ENCODE measurements at regions not wholly inside any gene's neighbourhood (a gene's known extent, or its start where the extent isn't known, plus 50 kb on each side); places are given as distances from the start of the nearest gene placed in this dataset.
"Not testable (repeated sequence)": the region's sequence is repeated elsewhere in the genome, so short reads cannot be mapped to it uniquely, and the experiment has no call there.

DNA sequence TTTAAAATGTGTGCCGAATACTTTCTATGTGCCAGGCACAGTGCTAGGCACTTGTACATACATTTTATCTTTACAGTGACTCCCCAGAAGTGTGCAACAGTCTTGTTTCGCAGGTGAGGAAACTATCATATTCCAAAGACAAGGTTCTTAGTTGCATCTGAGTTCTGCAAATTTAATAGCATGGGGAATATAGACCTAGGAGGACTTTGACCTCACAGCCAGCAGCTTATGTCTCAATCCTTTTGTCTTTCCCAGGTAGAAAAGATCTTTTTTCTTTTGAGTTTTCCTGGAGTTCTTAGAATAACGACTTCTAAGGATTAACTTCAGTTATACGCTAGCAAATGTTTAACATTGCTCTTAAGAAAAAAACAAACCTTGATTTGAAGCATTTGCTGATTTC is 482.8 kb upstream of the ZMIZ1 start:
- DNase-seq (ENCODE audit: low read depth): no peak

DNA sequence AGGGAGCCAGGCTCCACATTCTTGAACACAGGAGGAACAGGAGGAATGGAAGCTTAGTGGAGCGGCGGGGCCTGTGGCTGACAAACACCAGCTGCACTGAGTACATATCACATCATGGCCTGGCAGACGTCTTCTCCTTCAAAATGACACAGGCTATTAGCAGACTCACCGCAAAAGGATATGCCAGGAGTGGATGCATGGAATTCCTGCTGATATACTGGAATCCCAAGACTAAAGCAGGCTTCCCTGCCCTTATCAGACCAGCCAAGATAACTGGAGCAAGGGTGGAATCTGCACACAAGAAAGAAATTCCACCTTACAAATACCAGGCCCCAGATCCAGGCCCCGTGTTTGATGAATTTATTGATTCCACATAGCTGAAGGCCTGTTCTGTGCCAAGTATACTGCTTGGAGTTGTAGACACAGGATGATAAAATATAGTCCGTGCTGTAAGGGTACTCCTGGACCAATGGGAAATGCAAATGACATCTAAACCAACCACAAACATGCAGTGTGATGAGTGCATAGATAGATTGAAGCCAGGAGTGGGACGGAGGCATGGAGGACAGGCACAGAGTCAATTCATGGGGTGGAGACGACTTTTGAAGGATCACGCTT is 480.5 kb upstream of the ZMIZ1 start:
- peak; percentile 25 for DNase-seq (ENCODE audit: low read depth)

DNA sequence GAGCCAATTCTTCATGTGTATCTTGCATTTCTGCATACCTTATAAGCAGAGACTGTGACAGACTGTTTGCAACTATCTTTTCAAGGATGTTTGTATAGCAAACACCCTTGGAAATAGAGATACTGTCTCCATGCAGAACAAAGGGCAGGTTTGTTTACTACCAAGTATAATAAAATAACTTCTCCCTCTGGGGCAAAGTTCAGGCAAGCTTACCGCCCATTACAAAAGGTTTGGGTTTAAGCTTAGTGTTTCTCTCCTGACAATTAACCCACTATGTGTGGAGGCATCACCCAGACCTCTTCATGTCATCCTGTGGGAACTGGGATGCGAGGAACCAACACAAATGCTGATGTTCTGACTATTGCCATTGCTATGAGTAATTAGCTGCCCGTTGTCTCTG is 479.1 kb upstream of the ZMIZ1 start:
- no peak for DNase-seq (ENCODE audit: low read depth)

DNA sequence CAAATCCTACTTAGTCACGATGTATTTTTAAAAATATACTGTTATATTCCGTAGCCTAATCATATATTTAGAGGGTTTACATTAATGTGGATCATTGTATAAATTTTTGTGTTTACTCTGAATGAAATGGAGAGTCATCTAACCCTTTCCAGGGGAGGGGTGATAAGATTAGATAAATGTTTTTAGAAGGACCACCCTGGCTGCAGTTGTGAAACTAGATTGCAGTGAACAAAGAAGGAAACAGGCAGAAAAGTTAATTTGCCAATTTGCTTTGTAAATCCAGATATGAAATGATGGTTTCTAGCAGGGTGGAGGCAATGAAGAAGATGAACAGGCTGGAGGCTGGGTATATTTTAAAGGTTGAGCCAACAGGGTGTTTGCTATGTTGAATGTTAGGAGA is 477.7 kb upstream of the ZMIZ1 start:
- DNase-seq (ENCODE audit: low read depth): no peak

DNA sequence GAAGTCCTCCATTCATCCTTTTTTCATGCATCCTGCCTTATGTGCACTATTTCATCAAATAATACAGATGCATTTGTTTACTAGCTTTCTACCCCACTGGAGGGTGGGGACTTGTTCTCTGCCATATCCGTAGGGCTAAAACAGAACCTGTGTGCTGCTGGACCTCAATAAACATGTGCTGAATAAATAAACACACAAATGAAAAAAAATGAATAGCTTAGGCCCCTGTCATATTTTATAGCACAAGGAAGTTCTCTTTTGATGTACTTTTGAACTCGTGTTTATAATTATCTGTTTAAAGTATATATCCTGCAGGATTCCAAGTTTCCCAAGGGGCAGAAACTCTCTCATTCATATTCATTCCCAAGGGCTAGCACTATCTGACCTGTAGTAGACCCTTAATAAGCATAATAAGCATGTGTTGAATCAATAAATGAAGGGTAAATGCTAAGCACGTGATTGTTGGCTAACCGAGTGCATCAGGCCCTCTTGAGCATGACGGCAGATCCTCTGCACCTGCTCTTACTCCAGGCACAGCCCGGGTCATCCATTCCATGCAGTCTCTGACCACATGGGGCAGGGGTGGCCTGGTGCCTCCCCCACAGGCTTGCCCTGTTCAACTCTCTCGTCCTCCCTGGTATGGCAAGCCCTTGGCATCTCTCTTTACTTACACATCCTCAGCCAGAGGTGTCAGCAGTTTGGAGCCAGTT is 474.1 kb upstream of the ZMIZ1 start:
- no peak for DNase-seq (ENCODE audit: low read depth)

DNA sequence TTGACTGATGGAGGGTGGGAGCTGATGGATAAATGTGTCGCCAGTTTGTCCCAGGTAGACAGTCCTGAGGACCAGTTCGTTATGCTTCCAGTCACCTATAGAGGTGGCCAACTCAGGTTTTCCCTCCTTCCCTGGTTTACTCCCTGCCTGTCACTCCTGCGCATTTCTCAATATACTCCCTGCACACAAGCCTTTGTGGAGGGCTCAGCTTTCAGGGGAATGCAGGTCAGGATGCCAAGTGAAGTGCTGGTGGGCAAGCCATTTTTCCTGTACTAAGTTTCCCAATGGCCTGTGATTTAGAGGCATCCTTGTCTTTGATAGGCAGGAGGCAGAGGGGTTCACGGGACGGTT is 473.5 kb upstream of the ZMIZ1 start:
- no peak for DNase-seq (ENCODE audit: low read depth)

DNA sequence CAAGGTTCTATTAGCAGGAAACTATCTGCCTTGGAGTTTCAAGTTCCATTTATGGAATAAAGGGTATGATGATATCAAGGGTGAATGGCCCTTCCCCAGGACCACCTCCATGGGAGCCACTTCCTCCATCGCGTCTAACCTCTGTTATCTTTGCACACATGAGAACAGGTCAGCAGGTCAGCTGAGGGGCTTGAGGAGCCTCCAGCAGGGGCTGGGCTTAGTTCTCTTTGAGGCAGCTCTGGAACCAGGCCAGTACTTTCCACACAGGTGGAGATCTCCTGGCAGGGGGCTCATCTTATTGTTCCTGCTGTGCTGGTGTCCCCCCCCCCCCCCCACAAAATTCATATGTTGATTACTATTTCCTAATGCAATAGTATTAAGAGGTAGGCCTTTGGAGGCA is 472.2 kb upstream of the ZMIZ1 start:
- DNase-seq (ENCODE audit: low read depth): no peak

DNA sequence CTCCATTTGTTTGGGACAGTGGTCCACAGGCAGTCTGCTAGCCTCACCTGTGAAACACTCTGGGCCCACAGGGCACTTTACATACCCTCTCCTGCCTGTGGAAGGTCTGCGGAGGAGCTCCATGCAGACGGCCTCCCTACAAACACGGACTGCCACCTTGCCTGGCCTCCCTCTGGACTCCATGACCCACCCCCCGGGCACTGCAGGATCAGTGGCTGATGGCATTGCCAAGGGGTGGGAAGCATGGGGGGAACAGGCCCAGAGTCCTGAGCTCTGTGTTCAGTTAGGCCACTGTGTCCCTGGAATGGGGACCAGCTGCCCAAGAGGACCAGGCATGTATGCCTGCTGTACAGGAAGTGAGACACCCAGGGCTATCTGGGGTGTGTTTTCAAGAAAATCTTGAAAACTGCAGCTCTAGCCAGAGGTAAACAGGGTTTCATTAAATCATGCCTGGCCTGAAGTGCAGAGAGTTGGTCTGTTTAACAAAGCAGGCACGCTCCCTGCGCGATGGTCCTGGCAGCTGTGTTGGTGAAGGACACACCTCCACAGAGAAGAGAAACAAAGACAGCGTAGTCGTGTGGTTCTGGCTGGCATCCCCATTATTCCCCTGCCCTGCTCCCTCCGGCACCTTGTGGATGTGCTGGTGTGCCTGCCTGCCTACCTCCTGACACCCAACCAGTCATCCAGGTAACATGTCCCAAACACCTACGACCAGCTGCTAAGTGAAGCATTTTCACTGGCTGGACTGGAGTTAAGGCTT is 470.8 kb upstream of the ZMIZ1 start:
- no peak for DNase-seq (ENCODE audit: low read depth)

DNA sequence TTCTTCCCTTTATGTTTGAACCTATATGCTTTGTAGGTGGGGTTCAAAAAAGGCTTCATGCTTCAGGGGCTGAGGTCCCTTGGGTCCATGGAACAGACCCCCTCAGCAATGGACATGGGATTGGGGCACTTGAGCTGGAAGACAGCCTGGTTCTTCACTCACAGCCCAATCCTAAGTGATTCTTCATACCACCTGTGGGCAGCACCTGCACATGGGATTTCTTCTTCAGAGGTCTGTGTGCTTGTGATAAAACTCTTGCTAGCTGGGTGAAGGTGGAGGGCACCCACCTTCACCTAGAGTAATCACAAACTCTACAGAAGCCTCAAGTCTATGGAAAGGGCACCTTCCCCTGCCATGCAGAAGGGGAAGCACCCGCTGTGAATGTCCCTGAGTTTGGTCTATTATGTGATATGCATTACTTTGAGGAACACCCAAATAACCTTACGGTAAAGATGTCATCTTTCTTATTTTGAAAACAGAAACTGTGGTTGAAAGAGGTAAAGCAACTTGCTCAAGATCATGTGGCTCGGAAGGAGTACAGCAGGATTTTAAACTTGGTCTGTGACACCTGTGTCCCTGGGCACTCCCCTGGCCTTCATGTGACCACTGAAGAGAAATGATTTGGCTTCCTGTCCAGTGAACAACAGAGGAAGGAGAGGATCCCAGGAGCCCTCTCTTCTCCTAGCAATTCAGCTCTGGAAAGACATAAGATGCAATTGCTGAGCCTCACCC is 469.5 kb upstream of the ZMIZ1 start:
- DNase-seq (ENCODE audit: low read depth): no peak

DNA sequence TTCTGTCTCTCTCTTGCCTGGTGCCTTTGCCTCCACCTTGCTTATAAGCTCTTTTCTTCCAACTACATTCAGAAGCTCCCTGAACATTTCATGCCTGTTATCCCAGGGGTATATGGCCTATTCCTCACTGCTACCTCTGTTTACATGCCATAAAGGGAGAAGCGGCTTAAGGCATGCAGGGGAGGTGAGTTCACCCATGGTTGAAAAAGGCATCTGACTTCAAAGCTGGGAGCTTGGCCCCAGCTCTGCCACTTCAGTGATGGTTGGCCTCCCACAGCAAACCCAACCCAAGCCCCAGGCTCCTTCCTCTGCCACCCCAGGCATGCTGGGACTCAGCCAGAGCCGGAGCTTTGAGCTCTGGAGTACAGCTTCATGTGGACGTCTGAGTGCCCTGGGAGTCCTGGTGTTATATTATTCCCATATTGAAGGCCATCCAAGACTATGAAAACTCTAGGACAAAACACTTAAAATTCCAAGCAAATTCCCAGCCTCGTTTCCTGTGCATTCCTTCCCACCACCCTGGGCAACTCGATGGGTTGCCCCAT is 468.6 kb upstream of the ZMIZ1 start:
- no peak for DNase-seq (ENCODE audit: low read depth)

DNA sequence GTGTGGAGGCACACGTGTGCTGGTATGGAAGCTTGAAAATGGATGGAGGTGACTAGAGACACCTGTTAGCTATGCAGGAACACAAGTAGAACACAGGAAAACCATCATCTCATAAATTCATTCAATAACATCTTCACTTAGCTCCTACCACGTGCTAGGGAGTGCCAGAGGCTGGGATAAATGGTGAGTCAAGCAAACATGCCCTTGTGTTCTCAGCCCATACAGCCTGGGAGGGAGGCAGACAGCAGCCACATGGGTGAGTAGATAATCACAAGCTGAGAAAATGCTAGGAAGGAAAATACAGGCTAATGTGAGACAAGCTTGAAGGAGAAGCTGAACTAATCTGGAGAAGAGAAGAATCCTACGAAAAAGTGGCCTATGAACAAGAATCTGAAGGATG is 468.0 kb upstream of the ZMIZ1 start:
- peak; percentile 37 for DNase-seq (ENCODE audit: low read depth)

DNA sequence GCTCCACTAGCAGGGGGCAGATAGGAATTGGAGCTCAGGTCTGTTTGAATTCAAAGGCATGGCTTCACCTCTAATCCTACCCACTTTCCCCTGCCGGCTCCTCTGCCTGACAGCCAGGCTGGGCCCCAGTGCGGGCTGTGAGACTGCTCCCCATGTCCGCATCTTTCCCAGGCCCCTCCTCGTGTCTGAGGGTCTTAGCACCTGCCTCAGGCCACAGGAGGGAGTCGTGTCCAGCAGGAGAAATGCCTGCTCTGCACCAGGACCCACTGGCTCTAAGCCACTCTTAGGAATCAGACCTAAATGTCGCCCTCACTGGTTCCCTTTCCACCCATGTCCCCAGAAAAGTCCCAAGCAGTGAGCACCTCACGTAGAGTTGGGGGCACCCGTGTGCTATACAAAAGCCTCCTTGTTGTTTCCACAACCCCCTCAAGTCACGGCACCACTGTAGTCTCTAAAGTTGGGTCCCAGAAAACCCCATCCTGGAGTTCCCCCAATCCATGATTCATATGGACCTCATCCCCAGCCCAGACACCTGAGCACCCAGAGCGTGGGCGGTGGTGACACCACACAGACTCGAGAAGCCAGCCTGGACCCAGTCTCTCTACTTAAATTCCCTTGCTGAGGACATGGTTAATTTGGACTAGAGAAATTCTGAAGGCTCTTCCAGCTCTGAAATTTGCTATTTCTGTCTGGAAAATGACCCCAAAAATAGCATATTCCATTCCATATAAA is 466.4 kb upstream of the ZMIZ1 start:
- DNase-seq (ENCODE audit: low read depth): no peak

DNA sequence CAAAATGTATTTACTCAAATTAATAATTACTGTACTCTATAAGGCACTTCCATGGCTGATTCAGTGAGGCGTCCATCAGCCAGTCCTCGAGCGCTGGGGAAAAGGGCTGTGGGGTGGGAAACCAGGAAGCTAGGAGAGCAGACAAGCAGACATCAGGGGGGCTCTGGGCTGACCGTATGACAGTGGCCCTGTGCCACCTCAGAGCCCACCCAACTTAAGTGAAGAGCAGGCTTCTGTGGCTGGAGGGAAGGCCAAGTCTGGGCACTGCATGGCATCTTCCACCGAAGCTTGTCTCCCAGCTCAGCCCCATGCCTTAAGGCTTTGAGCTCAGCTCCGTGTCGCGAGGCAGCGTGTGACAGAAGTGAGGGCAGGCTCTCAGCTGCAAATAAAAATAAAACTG is 464.5 kb upstream of the ZMIZ1 start:
- DNase-seq (ENCODE audit: low read depth): no peak

DNA sequence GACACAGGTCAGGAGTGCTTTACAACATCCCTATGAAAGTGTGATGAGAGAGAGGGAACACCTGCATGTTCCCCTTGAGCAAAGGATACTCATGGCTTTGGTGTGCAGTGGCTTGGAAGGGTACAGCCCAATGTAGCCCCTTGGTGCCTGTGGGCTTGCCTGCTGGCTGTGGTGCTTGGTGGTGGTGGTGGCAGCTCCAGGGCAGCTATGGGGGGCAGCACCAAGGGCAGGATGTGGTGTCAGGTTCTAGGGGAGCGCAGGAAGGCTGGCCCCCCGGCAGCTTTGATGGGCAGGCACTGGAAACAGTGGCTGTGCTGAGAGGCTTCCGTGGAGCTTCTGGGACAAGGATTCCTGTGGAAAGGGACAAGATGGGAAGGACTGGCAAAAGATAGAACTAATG is 464.0 kb upstream of the ZMIZ1 start:
- DNase-seq (ENCODE audit: low read depth): no peak

DNA sequence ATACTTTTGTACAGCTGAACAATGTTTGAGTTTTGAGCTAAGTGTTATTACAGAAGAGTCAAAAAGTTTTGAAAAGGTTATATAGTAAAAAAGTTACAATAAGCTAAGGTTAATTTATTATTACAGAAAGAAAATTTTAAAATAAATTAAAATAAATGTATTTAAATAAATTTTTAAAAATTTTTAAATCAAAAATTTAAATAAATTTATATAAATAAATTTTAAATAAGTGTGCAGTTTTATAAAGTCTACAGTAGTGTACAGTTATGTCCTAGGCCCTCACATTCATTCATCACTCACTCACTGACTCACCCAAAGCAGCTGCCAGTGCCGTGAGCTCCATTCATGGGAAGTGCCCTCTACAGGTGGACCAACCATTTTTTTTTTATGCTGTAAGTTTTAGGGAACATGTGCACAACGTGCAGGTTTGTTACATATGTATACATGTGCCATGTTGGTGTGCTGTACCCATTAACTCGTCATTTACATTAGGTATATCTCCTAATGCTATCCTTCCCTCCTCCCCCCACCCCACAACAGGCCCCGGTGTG is 462.9 kb upstream of the ZMIZ1 start:
- peak; percentile 57 for DNase-seq (ENCODE audit: low read depth)

DNA sequence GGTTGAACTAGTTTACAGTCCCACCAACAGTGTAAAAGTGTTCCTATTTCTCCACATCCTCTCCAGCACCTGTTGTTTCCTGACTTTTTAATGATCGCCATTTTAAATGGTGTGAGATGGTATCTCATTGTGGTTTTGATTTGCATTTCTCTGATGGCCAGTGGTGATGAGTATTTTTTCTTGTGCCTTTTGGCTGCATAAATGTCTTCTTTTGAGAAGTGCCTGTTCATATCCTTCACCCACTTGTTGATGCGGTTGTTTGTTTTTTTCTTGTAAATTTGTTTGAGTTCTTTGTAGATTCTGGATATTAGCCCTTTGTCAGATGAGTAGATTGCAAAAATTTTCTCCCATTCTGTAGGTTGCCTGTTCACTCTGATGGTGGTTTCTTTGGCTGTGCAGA is 462.0 kb upstream of the ZMIZ1 start:
- DNase-seq (ENCODE audit: low read depth): not testable (repeated sequence)

DNA sequence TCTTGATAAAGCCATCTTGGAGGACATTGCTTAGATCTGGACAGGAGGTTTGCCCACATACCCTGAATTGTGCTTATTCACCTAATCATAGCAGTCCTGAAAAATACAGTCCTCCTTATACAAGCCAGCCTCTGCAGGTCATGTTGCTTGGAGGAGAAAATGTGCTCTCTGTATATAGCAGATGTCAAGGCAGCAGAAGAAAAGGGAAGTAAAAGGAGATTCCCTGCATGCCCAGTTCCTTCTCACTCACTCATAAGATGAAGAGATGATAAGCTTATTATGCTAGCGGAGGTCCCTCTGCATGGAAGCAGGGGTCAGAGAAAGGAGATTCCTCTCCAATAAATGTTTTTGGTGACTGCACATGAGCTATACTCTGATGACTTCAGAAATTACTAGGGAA is 458.8 kb upstream of the ZMIZ1 start:
- no peak for DNase-seq (ENCODE audit: low read depth)

DNA sequence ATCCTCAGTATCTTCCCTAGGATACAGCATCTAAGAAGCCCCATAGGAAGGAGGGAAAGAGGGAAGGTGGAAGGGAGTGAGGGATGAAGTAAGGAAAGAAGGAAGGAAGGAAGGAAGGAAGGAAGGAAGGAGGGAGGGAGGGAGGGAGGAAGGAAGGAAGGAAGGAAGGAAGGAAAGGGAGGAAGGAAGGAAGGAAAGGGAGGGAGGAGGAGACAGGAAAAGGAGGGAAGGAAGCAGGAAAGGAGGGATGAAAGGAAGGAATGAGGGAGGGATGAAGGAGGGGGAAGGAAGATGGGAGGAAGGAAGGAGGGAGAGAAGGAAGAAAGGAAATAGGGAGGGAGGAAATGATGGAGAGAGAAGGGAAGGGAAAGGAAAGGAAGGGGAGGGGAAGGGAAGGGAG is 455.6 kb upstream of the ZMIZ1 start:
- no peak for DNase-seq (ENCODE audit: low read depth)

DNA sequence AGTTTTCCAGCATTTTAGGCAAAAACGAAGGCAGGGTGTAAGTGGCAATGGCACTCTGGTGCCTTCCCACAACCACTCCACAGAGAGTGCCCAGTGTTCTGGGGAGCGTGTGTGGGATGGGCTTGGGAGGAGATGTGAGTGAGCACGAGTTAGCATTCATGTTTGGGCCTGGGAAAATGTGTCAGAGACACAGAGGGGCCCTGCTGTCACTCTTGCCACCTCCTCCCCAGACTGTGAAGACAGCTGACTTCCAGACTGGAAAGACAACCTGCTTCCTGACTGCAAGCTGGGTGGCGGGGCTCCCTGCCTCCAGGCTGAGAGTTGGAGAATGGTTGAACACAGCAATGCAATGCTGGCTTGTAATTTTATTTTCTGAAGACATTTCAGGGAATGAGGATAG is 454.5 kb upstream of the ZMIZ1 start:
- DNase-seq (ENCODE audit: low read depth): no peak

DNA sequence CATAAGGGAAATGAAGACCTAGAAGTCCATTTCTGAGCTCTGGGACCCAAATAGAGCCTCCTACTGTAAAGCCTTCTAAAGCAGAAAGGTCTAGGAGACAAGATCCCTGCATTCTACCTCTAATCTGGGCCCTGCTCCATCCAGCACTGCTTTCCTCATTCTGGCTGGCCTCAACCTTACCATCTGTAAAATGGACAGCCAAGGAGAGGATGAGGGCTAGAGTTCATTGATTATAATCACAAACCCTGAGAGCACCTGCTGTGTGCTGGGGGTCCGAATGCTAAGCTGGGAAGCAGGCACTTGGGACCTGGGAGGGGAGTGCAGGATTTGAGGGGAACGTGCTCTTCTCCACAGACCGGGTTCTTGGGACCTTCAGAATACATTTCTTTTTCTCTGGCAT is 454.0 kb upstream of the ZMIZ1 start:
- no peak for DNase-seq (ENCODE audit: low read depth)

DNA sequence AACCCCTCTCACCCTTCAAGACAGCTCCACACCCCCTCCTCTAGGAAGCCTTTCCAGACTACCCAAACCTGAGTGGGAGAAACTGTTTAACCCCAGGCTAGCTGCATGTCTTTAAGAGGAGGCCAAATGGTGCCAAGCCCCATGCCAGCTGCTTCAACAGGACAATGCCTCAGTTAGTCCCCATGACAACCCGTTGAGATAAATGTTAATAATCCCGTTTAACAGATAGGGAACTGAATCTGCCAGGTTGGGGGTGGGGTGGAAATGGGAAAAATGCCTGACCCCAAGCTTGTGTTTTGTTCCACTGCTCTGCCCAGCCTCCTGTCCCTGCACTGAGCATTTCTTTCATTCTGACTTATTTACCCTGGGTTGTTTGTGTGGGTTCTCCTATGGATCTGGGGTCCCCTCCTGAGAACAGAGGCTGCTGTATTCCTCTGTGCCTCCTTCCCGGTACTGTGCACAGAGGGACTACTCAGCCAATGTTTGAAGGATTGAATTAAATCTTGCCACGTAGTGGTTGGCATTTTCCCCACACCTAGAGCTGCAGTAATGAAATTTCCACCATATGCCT is 452.6 kb upstream of the ZMIZ1 start:
- DNase-seq (ENCODE audit: low read depth): no peak
